ENCODE measurements at regions not wholly inside any gene's neighbourhood (a gene's known extent, or its start where the extent isn't known, plus 50 kb on each side); places are given as distances from the start of the nearest gene placed in this dataset.
"Not testable (repeated sequence)": the region's sequence is repeated elsewhere in the genome, so short reads cannot be mapped to it uniquely, and the experiment has no call there.

GRCh38 chr11:38006466-38006865, 1408.4 kb upstream of the RAG2 start:
- H3K9me3 ChIP-seq (ENCODE audit: control insufficient read depth, low read length): no peaks in the 10 kb centered on the region
- H3K27ac ChIP-seq (ENCODE audit: low read length): no peak overlapping the region
- DNase-seq (no peak), ATAC-seq (no peak)
- no peaks in the 10 kb centered on the region for H3K27me3 ChIP-seq (ENCODE audit: control insufficient read depth, insufficient read depth)
- H3K4me3 ChIP-seq (ENCODE audit: low read length): no peak overlapping the region
- intact Hi-C loops (cut with DNase I): no loop called here
- no peaks in the 10 kb centered on the region for H3K4me1 ChIP-seq (ENCODE audit: control insufficient read depth, insufficient read depth, low read length)

GRCh38 chr11:38005597-38005996, 1407.6 kb upstream of the RAG2 start:
- no peak for ATAC-seq
- 35% methylated on average over 2 of the region's 2 CpGs for WGBS

GRCh38 chr11:37999171-37999570, 1401.1 kb upstream of the RAG2 start:
- Histone ChIP-seq H3K9me3 (ENCODE audit: control insufficient read depth, low read length) (no peaks in the 10 kb centered on the region), H3K4me3 (ENCODE audit: low read length) (no peak overlapping the region), H3K4me1 (ENCODE audit: control insufficient read depth, insufficient read depth, low read length) (no peaks in the 10 kb centered on the region), H3K27ac (ENCODE audit: low read length) (no peak overlapping the region), H3K27me3 (ENCODE audit: control insufficient read depth, insufficient read depth) (no peaks in the 10 kb centered on the region)
- intact Hi-C loops (cut with DNase I): no loop called here
- no peak for ATAC-seq
- DNase-seq: no peak
- 70% methylated on average over 3 of the region's 3 CpGs for WGBS

More at GRCh38 chr11:38005597-38005996, 1407.6 kb upstream of the RAG2 start:
- Histone ChIP-seq H3K27ac (ENCODE audit: low read length) (no peak overlapping the region), H3K4me1 (ENCODE audit: control insufficient read depth, insufficient read depth, low read length) (no peaks in the 10 kb centered on the region), H3K9me3 (ENCODE audit: control insufficient read depth, low read length) (no peaks in the 10 kb centered on the region), H3K4me3 (ENCODE audit: low read length) (no peak overlapping the region), H3K27me3 (ENCODE audit: control insufficient read depth, insufficient read depth) (no peaks in the 10 kb centered on the region)
- DNase-seq: no peak
- intact Hi-C loops (cut with DNase I): no loop called here

- intact Hi-C loops (cut with DNase I): no loop called here
- Histone ChIP-seq H3K4me1 (ENCODE audit: control insufficient read depth, insufficient read depth, low read length) (no peaks in the 10 kb centered on the region), H3K4me3 (ENCODE audit: low read length) (no peak overlapping the region), H3K9me3 (ENCODE audit: control insufficient read depth, low read length) (no peaks in the 10 kb centered on the region), H3K27ac (ENCODE audit: low read length) (no peak overlapping the region), H3K27me3 (ENCODE audit: control insufficient read depth, insufficient read depth) (no peaks in the 10 kb centered on the region)
- DNase-seq: no peak
- 60% methylated on average over 2 of the region's 2 CpGs for WGBS
- no peak for ATAC-seq
Observed at GRCh38 chr11:37995886-37996285, 1397.8 kb upstream of the RAG2 start.

GRCh38 chr11:37988031-37988430, 1390.0 kb upstream of the RAG2 start:
- intact Hi-C loops (cut with DNase I): no loop called here
- Histone ChIP-seq H3K4me1 (ENCODE audit: control insufficient read depth, insufficient read depth, low read length) (no peaks in the 10 kb centered on the region), H3K27me3 (ENCODE audit: control insufficient read depth, insufficient read depth) (no peaks in the 10 kb centered on the region), H3K4me3 (ENCODE audit: low read length) (no peak overlapping the region), H3K27ac (ENCODE audit: low read length) (no peak overlapping the region), H3K9me3 (ENCODE audit: control insufficient read depth, low read length) (no peaks in the 10 kb centered on the region)
- DNase-seq (peak in 1 of 3 donors; percentile 36), ATAC-seq (peak; percentile 81 to 97)
- 12% methylated on average over 3 of the region's 3 CpGs for WGBS

GRCh38 chr11:37984991-37985390, 1387.0 kb upstream of the RAG2 start:
- H3K4me3 ChIP-seq (ENCODE audit: low read length): no peak overlapping the region
- WGBS: 80% methylated on average over 1 of the region's 1 CpG
- DNase-seq (no peak), ATAC-seq (no peak)
- H3K27me3 ChIP-seq (ENCODE audit: control insufficient read depth, insufficient read depth): no peaks in the 10 kb centered on the region
- no peaks in the 10 kb centered on the region for H3K4me1 ChIP-seq (ENCODE audit: control insufficient read depth, insufficient read depth, low read length)
- no peak overlapping the region for H3K27ac ChIP-seq (ENCODE audit: low read length)
- intact Hi-C loops (cut with DNase I): no loop called here
- no peaks in the 10 kb centered on the region for H3K9me3 ChIP-seq (ENCODE audit: control insufficient read depth, low read length)

GRCh38 chr11:37978647-37979046, 1380.6 kb upstream of the RAG2 start:
- intact Hi-C loops (cut with DNase I): no loop called here
- Histone ChIP-seq H3K4me3 (ENCODE audit: low read length) (no peak overlapping the region), H3K27me3 (ENCODE audit: control insufficient read depth, insufficient read depth) (no peaks in the 10 kb centered on the region), H3K9me3 (ENCODE audit: control insufficient read depth, low read length) (no peaks in the 10 kb centered on the region), H3K27ac (ENCODE audit: low read length) (no peak overlapping the region), H3K4me1 (ENCODE audit: control insufficient read depth, insufficient read depth, low read length) (peaks cover 2% of the 10 kb centered on the region)
- DNase-seq: no peak
- ATAC-seq: no peak
- WGBS: 18% methylated on average over 1 of the region's 1 CpG

GRCh38 chr11:37973941-37974340, 1375.9 kb upstream of the RAG2 start:
- H3K9me3 ChIP-seq (ENCODE audit: control insufficient read depth, low read length): no peaks in the 10 kb centered on the region
- H3K27ac ChIP-seq (ENCODE audit: low read length): no peak overlapping the region
- WGBS: 42% methylated on average over 2 of the region's 2 CpGs
- H3K27me3 ChIP-seq (ENCODE audit: control insufficient read depth, insufficient read depth): no peaks in the 10 kb centered on the region
- H3K4me1 ChIP-seq (ENCODE audit: control insufficient read depth, insufficient read depth, low read length): peaks cover 2% of the 10 kb centered on the region
- H3K4me3 ChIP-seq (ENCODE audit: low read length): no peak overlapping the region
- intact Hi-C loops (cut with DNase I): no loop called here
- no peak for DNase-seq
- no peak for ATAC-seq

GRCh38 chr11:37972691-37973090, 1374.7 kb upstream of the RAG2 start:
- peaks cover 2% of the 10 kb centered on the region for H3K4me1 ChIP-seq (ENCODE audit: control insufficient read depth, insufficient read depth, low read length)
- H3K27me3 ChIP-seq (ENCODE audit: control insufficient read depth, insufficient read depth): no peaks in the 10 kb centered on the region
- DNase-seq: no peak
- WGBS: 33% methylated on average over 2 of the region's 2 CpGs
- H3K9me3 ChIP-seq (ENCODE audit: control insufficient read depth, low read length): no peaks in the 10 kb centered on the region
- H3K4me3 ChIP-seq (ENCODE audit: low read length): no peak overlapping the region
- ATAC-seq: no peak
- no peak overlapping the region for H3K27ac ChIP-seq (ENCODE audit: low read length)
- intact Hi-C loops (cut with DNase I): no loop called here

- WGBS: 66% methylated on average over 4 of the region's 4 CpGs
- ATAC-seq; H3K4me3 ChIP-seq (ENCODE audit: low read length); H3K9me3 ChIP-seq (ENCODE audit: control insufficient read depth, low read length); DNase-seq; H3K4me1 ChIP-seq (ENCODE audit: control insufficient read depth, insufficient read depth, low read length); H3K27ac ChIP-seq (ENCODE audit: low read length); H3K27me3 ChIP-seq (ENCODE audit: control insufficient read depth, insufficient read depth); intact Hi-C loops (cut with DNase I): not testable (repeated sequence)
Observed at GRCh38 chr11:37969336-37969735, 1371.3 kb upstream of the RAG2 start.

- no peaks in the 10 kb centered on the region for H3K27me3 ChIP-seq (ENCODE audit: control insufficient read depth, insufficient read depth)
- H3K4me3 ChIP-seq (ENCODE audit: low read length): no peak overlapping the region
- intact Hi-C loops (cut with DNase I): no loop called here
- 71% methylated on average over 10 of the region's 10 CpGs for WGBS
- DNase-seq (no peak), ATAC-seq (no peak)
- H3K27ac ChIP-seq (ENCODE audit: low read length): no peak overlapping the region
- no peaks in the 10 kb centered on the region for H3K4me1 ChIP-seq (ENCODE audit: control insufficient read depth, insufficient read depth, low read length)
- no peaks in the 10 kb centered on the region for H3K9me3 ChIP-seq (ENCODE audit: control insufficient read depth, low read length)
Observed at GRCh38 chr11:37968148-37968547, 1370.1 kb upstream of the RAG2 start.

- no peak overlapping the region for H3K27ac ChIP-seq (ENCODE audit: low read length)
- ATAC-seq (no peak), DNase-seq (no peak)
- H3K4me1 ChIP-seq (ENCODE audit: control insufficient read depth, insufficient read depth, low read length): no peaks in the 10 kb centered on the region
- intact Hi-C loops (cut with DNase I): no loop called here
- H3K9me3 ChIP-seq (ENCODE audit: control insufficient read depth, low read length): no peaks in the 10 kb centered on the region
- WGBS: 93% methylated on average over 10 of the region's 10 CpGs
- H3K4me3 ChIP-seq (ENCODE audit: low read length): no peak overlapping the region
- no peaks in the 10 kb centered on the region for H3K27me3 ChIP-seq (ENCODE audit: control insufficient read depth, insufficient read depth)
Observed at GRCh38 chr11:37967635-37968034, 1369.6 kb upstream of the RAG2 start.
